Prostate gland (tissue), 2 donors: ENCODE measurements at regions not wholly inside any gene's neighbourhood (a gene's known extent, or its start where the extent isn't known, plus 50 kb on each side); places are given as distances from the start of the nearest gene placed in this dataset.

Source experiments
- POLR2A ChIP-seq: fragments of 450-650 bp; IDR thresholded peaks from one replicate; pipeline ENCODE4 v1.6.1; 2016; ENCODE audit warnings: antibody characterized with exemption, mild to moderate bottlenecking
- POLR2AphosphoS5 ChIP-seq: sonication (generic); formaldehyde crosslinking; IDR thresholded peaks from one replicate; pipeline ENCODE4 v1.6.1; 2017; ENCODE audit warnings: antibody characterized with exemption
- TF ChIP-seq, protein P1 (sequence below), 4 experiments: fragments of 200-600 bp in 2 of 4; fragments of 450-650 bp in 2 of 4; sonication (generic) in 2 of 4; IDR thresholded peaks; 1 replicate in 3 of 4; 2 replicates in 1 of 4; pipeline ENCODE4 v1.5.1; 2016 to 2019; ENCODE audit warnings: antibody characterized with exemption in 4 of 4, mild to moderate bottlenecking in 2 of 4, moderate library complexity in 2 of 4

DNA sequence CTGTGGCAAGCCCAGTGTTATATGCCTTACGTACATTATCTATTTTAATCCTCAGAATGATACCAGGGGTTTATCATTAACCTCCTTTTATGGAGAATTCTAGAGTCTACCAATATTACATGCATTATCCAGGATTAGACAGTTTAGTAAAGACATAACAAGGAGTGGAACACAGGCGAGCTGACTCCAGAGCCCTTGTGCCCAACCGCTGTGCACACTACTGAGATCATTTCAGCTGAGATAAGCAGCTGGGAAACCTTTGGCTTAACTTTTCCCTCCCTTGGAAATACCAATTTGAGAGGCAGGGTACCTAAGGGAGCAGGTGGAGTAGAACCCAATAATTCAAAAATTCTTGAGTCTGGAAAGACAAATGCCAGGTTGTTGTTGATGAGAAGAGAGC is 59.8 kb upstream of the ATP1B1 start:
- TF ChIP-seq, protein P1, sequence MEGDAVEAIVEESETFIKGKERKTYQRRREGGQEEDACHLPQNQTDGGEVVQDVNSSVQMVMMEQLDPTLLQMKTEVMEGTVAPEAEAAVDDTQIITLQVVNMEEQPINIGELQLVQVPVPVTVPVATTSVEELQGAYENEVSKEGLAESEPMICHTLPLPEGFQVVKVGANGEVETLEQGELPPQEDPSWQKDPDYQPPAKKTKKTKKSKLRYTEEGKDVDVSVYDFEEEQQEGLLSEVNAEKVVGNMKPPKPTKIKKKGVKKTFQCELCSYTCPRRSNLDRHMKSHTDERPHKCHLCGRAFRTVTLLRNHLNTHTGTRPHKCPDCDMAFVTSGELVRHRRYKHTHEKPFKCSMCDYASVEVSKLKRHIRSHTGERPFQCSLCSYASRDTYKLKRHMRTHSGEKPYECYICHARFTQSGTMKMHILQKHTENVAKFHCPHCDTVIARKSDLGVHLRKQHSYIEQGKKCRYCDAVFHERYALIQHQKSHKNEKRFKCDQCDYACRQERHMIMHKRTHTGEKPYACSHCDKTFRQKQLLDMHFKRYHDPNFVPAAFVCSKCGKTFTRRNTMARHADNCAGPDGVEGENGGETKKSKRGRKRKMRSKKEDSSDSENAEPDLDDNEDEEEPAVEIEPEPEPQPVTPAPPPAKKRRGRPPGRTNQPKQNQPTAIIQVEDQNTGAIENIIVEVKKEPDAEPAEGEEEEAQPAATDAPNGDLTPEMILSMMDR (IDR thresholded peaks at IDR 0.05) = no peak
- no peak for TF ChIP-seq POLR2AphosphoS5
- TF ChIP-seq POLR2A = no peak
